ENCODE measurements at regions not wholly inside any gene's neighbourhood (a gene's known extent, or its start where the extent isn't known, plus 50 kb on each side); places are given as distances from the start of the nearest gene placed in this dataset.

DNA sequence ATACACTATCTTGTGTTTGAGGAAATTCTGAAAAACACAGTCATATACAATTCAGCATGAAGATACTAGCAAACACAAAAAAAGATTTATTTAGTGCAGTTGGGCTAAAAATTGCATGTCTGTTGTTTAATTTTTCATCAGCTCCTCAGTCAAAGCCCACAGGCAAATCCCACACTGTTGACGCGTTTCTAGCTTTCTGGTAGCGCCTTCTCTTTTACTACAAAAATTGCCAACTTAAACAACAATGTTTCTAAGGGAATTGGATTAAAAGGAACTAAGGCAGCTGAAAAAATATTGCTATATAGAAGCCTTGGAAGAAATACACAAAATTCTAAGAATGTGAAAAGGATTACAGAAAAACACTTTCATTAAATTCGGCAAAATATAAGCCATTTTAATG is 196.7 kb upstream of the P2RY1 start (continued):
- TF ChIP-seq CREB1 (CRISPR knock-in tag; IDR thresholded peaks at IDR 0.05; ENCODE audit: low read depth) = no peak

DNA sequence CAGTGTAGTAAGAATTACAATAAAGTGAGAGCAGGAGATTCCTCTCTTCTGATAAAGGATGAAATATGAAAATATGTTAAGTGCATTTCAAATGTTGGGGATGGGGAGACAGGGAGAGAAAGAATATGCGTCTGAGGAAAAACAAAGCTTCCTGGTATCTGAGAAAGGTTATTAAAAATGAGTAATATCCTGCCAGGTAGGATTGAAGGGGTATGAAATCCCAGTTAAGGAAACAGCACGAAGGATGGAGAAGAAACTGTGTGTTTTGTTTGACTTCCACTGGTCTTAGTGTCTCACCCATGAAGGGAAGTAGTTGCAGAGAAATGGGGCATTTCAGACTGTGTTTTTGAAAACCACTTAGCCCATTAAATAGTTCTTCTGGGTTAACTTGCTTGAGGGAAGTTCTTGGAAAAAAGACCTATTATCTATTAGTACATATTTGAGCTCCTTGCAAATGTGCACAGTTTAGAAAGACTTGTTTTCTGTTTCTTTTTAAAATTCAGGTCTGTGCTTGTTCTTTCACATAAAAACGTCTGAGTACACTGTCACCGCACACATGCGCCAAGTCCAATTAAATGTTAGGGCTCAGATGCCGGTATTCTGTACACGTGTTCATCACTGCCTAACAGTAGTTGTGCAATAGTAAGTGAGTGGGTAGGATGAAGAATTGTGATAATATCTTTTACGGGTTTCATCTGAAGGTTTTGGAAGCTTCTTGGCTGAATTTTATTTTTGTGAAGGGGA is 196.1 kb upstream of the P2RY1 start:
- no peak for DNase-seq (ENCODE audit: low spot score)
- TF ChIP-seq, protein P1, sequence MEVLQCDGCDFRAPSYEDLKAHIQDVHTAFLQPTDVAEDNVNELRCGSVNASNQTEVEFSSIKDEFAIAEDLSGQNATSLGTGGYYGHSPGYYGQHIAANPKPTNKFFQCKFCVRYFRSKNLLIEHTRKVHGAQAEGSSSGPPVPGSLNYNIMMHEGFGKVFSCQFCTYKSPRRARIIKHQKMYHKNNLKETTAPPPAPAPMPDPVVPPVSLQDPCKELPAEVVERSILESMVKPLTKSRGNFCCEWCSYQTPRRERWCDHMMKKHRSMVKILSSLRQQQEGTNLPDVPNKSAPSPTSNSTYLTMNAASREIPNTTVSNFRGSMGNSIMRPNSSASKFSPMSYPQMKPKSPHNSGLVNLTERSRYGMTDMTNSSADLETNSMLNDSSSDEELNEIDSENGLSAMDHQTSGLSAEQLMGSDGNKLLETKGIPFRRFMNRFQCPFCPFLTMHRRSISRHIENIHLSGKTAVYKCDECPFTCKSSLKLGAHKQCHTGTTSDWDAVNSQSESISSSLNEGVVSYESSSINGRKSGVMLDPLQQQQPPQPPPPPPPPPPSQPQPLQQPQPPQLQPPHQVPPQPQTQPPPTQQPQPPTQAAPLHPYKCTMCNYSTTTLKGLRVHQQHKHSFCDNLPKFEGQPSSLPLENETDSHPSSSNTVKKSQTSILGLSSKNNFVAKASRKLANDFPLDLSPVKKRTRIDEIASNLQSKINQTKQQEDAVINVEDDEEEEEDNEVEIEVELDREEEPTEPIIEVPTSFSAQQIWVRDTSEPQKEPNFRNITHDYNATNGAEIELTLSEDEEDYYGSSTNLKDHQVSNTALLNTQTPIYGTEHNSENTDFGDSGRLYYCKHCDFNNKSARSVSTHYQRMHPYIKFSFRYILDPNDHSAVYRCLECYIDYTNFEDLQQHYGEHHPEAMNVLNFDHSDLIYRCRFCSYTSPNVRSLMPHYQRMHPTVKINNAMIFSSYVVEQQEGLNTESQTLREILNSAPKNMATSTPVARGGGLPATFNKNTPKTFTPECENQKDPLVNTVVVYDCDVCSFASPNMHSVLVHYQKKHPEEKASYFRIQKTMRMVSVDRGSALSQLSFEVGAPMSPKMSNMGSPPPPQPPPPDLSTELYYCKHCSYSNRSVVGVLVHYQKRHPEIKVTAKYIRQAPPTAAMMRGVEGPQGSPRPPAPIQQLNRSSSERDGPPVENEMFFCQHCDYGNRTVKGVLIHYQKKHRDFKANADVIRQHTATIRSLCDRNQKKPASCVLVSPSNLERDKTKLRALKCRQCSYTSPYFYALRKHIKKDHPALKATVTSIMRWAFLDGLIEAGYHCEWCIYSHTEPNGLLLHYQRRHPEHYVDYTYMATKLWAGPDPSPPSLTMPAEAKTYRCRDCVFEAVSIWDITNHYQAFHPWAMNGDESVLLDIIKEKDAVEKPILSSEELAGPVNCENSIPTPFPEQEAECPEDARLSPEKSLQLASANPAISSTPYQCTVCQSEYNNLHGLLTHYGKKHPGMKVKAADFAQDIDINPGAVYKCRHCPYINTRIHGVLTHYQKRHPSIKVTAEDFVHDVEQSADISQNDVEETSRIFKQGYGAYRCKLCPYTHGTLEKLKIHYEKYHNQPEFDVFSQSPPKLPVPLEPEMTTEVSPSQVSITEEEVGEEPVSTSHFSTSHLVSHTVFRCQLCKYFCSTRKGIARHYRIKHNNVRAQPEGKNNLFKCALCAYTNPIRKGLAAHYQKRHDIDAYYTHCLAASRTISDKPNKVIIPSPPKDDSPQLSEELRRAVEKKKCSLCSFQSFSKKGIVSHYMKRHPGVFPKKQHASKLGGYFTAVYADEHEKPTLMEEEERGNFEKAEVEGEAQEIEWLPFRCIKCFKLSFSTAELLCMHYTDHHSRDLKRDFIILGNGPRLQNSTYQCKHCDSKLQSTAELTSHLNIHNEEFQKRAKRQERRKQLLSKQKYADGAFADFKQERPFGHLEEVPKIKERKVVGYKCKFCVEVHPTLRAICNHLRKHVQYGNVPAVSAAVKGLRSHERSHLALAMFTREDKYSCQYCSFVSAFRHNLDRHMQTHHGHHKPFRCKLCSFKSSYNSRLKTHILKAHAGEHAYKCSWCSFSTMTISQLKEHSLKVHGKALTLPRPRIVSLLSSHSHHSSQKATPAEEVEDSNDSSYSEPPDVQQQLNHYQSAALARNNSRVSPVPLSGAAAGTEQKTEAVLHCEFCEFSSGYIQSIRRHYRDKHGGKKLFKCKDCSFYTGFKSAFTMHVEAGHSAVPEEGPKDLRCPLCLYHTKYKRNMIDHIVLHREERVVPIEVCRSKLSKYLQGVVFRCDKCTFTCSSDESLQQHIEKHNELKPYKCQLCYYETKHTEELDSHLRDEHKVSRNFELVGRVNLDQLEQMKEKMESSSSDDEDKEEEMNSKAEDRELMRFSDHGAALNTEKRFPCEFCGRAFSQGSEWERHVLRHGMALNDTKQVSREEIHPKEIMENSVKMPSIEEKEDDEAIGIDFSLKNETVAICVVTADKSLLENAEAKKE (CRISPR knock-in tag; IDR thresholded peaks at IDR 0.05) = no peak
- TF ChIP-seq JUNB (IDR thresholded peaks at IDR 0.05; ENCODE audit: unreplicated experiment) (no peak), ZNF114 (CRISPR knock-in tag; IDR thresholded peaks at IDR 0.05) (no peak), EZH2phosphoT487 (IDR thresholded peaks at IDR 0.05; ENCODE audit: unreplicated experiment) (no peak), STAT1 (IDR thresholded peaks at IDR 0.05; ENCODE audit: unreplicated experiment) (no peak), NANOG (IDR thresholded peaks at IDR 0.05; ENCODE audit: borderline replicate concordance) (no peak), POLR2AphosphoS5 (IDR thresholded peaks at IDR 0.05; ENCODE audit: low read depth) (no peak), CREB1 (CRISPR knock-in tag; IDR thresholded peaks at IDR 0.05; ENCODE audit: low read depth) (no peak), ZNF331 (CRISPR knock-in tag; IDR thresholded peaks at IDR 0.05; ENCODE audit: low read depth) (no peak)
- TF ChIP-seq, protein P2, sequence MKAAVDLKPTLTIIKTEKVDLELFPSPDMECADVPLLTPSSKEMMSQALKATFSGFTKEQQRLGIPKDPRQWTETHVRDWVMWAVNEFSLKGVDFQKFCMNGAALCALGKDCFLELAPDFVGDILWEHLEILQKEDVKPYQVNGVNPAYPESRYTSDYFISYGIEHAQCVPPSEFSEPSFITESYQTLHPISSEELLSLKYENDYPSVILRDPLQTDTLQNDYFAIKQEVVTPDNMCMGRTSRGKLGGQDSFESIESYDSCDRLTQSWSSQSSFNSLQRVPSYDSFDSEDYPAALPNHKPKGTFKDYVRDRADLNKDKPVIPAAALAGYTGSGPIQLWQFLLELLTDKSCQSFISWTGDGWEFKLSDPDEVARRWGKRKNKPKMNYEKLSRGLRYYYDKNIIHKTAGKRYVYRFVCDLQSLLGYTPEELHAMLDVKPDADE (IDR thresholded peaks at IDR 0.05) = no peak
- TF ChIP-seq, protein P3, sequence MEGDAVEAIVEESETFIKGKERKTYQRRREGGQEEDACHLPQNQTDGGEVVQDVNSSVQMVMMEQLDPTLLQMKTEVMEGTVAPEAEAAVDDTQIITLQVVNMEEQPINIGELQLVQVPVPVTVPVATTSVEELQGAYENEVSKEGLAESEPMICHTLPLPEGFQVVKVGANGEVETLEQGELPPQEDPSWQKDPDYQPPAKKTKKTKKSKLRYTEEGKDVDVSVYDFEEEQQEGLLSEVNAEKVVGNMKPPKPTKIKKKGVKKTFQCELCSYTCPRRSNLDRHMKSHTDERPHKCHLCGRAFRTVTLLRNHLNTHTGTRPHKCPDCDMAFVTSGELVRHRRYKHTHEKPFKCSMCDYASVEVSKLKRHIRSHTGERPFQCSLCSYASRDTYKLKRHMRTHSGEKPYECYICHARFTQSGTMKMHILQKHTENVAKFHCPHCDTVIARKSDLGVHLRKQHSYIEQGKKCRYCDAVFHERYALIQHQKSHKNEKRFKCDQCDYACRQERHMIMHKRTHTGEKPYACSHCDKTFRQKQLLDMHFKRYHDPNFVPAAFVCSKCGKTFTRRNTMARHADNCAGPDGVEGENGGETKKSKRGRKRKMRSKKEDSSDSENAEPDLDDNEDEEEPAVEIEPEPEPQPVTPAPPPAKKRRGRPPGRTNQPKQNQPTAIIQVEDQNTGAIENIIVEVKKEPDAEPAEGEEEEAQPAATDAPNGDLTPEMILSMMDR (conservative IDR thresholded peaks at IDR 0.05; ENCODE audit: low read depth in 2 of 2) = no peak
- TF ChIP-seq, protein P4, sequence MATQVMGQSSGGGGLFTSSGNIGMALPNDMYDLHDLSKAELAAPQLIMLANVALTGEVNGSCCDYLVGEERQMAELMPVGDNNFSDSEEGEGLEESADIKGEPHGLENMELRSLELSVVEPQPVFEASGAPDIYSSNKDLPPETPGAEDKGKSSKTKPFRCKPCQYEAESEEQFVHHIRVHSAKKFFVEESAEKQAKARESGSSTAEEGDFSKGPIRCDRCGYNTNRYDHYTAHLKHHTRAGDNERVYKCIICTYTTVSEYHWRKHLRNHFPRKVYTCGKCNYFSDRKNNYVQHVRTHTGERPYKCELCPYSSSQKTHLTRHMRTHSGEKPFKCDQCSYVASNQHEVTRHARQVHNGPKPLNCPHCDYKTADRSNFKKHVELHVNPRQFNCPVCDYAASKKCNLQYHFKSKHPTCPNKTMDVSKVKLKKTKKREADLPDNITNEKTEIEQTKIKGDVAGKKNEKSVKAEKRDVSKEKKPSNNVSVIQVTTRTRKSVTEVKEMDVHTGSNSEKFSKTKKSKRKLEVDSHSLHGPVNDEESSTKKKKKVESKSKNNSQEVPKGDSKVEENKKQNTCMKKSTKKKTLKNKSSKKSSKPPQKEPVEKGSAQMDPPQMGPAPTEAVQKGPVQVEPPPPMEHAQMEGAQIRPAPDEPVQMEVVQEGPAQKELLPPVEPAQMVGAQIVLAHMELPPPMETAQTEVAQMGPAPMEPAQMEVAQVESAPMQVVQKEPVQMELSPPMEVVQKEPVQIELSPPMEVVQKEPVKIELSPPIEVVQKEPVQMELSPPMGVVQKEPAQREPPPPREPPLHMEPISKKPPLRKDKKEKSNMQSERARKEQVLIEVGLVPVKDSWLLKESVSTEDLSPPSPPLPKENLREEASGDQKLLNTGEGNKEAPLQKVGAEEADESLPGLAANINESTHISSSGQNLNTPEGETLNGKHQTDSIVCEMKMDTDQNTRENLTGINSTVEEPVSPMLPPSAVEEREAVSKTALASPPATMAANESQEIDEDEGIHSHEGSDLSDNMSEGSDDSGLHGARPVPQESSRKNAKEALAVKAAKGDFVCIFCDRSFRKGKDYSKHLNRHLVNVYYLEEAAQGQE (IDR thresholded peaks at IDR 0.05; ENCODE audit: unreplicated experiment) = no peak

More for the DNA sequence above, 196.1 kb upstream of the P2RY1 start:
- Histone ChIP-seq H3K27me3 (ENCODE audit: insufficient read depth) (no peaks in the 10 kb centered on the region), H2AFZ (0 out of 2 replicates have a peak overlapping the region, but pooled peaks have one; percentile 34), H3K9me2 (ENCODE audit: insufficient read depth) (no peaks in the 10 kb centered on the region), H3K4me1 (ENCODE audit: insufficient read depth) (no peaks in the 10 kb centered on the region), H4K20me1 (replicated peaks; ENCODE audit: insufficient read depth) (no peaks in the 10 kb centered on the region), H3K36me3 (ENCODE audit: insufficient read depth) (no peaks in the 10 kb centered on the region), H3F3A (replicated peaks; ENCODE audit: low read depth) (no peaks in the 10 kb centered on the region), H3K79me2 (replicated peaks; ENCODE audit: insufficient read depth) (no peaks in the 10 kb centered on the region), H3K27ac (ENCODE audit: low read depth) (no peak overlapping the region), H3K4me2 (no peak overlapping the region), H3K4me3 (no peak overlapping the region)
- H3K36me3 Mint-ChIP-seq (ENCODE audit: low read depth) = no peaks in the 10 kb centered on the region
- H3K9me3 Mint-ChIP-seq = no peaks in the 10 kb centered on the region; the same call in 2 of the 3 replicates
- H3K4me3 Mint-ChIP-seq = no peak overlapping the region
- H3K4me1 Mint-ChIP-seq = peaks cover 4% of the 10 kb centered on the region; the same call in 1 of the 3 replicates
- no peak for ATAC-seq
- H3K27ac Mint-ChIP-seq = no peak overlapping the region
- no peaks in the 10 kb centered on the region for H3K27me3 Mint-ChIP-seq (ENCODE audit: insufficient read depth, low read depth, poor library complexity)
